Heart right ventricle (tissue), 16 donors: ENCODE measurements at regions not wholly inside any gene's neighbourhood (a gene's known extent, or its start where the extent isn't known, plus 50 kb on each side); places are given as distances from the start of the nearest gene placed in this dataset.

Source experiments
- ATAC-seq, 8 donors: fragments of 200-7000 bp; cut with Tn5 transposase; one replicate each; pipeline ENCODE4 v1.9.1; 2020; ENCODE audit warnings: mild to moderate bottlenecking in 8 of 8, moderate library complexity in 8 of 8, moderate number of reproducible peaks in 1 of 8
- DNase-seq, 2 donors: peaks; one replicate each; pipeline ENCODE4 v3.0.0-alpha.2; 2020
- H3K27ac ChIP-seq, 10 donors: fragments of 200-600 bp; sonication (generic) in 2 of 10; one replicate each; pipeline versions ENCODE4 v1.5.0 to v1.8.0; 2020 to 2022; ENCODE audit warnings: mild to moderate bottlenecking in 3 of 10
- H3K27me3 ChIP-seq, 7 donors: fragments of 200-600 bp; one replicate each; pipeline ENCODE4 v1.8.0; 2021 to 2022; ENCODE audit warnings: mild to moderate bottlenecking in 2 of 7
- H3K36me3 ChIP-seq, 9 donors: fragments of 200-600 bp; sonication (generic) in 1 of 9; one replicate each; pipeline versions ENCODE4 v1.5.0 to v1.8.0; 2020 to 2022; ENCODE audit warnings: mild to moderate bottlenecking in 2 of 9
- H3K4me1 ChIP-seq, 9 donors: fragments of 200-600 bp; sonication (generic) in 1 of 9; one replicate each; pipeline versions ENCODE4 v1.5.0 to v1.8.0; 2020 to 2022; ENCODE audit warnings: mild to moderate bottlenecking in 4 of 9
- H3K4me3 ChIP-seq, 10 donors: fragments of 200-600 bp; sonication (generic) in 2 of 10; one replicate each; pipeline versions ENCODE4 v1.5.0 to v1.8.0; 2020 to 2022; ENCODE audit warnings: mild to moderate bottlenecking in 7 of 10, moderate library complexity in 2 of 10
- H3K9me3 ChIP-seq, 11 donors: fragments of 200-600 bp in 10 of 11; sonication (generic) in 2 of 11; one replicate each; pipeline versions ENCODE4 v1.5.0 to v1.8.0; 2013 to 2022; ENCODE audit warnings: mild to moderate bottlenecking in 2 of 11, control low read depth in 1 of 11, moderate library complexity in 1 of 11
- CTCF ChIP-seq, 9 donors: fragments of 200-600 bp; sonication (generic) in 2 of 9; IDR thresholded peaks; one replicate each; pipeline versions ENCODE4 v1.5.0 to v1.8.0; 2021 to 2022; ENCODE audit warnings: antibody characterized with exemption in 9 of 9, mild to moderate bottlenecking in 5 of 9, moderate library complexity in 1 of 9
- WGBS, 2 donors: extraction: QIAGEN DNeasy Blood & Tissue Kit; methylation state at CpG; one replicate each; pipeline ENCODE4 v1.1.7; 2013; ENCODE audit warnings: inconsistent platforms in 1 of 2; 5-methylcytosine and 5-hydroxymethylcytosine counted together
- intact Hi-C, 10 donors: fragments of 100-400 bp; cut with DNase I; formaldehyde crosslinking; loops; one replicate each; pipeline versions ENCODE4 v1.11.1 to v1.14.2; 2022
- microRNA-seq, 2 donors: library from miRNA; unstranded; fragments of <30 nt; microRNA quantifications; one replicate each; pipeline ENCODE4 v1.2.0, GENCODE V29; 2021
- donor health status: Arrhythmogenic right ventricular cardiomyopathy.
- donor health status: ischemic (EF 13 %, LVEDD 7.1; RV severe dilation, severe dysfunction).
- donor health status: healthy with polysubstance abuse.
- donor health status: DM: no; HTN: yes; CAD: no.
- donor health status: DM: no; HTN: no; CAD: no.
- donor health status: ischemic (EF 25% LVEDD 6.9; RV normal size, moderate dysfunction).
- donor health status: ischemic (EF 25% LVEDD 5.7; RV mildly dilated, moderate dysfunction).
- donor health status: healthy.
- donor health status: DM: yes; HTN: yes; CAD: no.
- donor health status: Ischemic cardiomyopathy.
- donor health status: ischemic (EF 35%, LVEDD 5.7; RV mildly dilated, moderate dysfunction).
- donor health status: nonischemic (EF 11% LVEDD 7.7; RV severe dilation, severe dysfunction).
- donor health status: DM: yes; HTN: yes; CAD: no.
- donor health status: PGD.
- donor health status: ischemic (EF 29% LVEDD 5.4; RV normal size, mild dysfunction).
- donor health status: nonischemic (EF 23%, LVEDD 6.1; RV moderate dilation, normal function).

DNA sequence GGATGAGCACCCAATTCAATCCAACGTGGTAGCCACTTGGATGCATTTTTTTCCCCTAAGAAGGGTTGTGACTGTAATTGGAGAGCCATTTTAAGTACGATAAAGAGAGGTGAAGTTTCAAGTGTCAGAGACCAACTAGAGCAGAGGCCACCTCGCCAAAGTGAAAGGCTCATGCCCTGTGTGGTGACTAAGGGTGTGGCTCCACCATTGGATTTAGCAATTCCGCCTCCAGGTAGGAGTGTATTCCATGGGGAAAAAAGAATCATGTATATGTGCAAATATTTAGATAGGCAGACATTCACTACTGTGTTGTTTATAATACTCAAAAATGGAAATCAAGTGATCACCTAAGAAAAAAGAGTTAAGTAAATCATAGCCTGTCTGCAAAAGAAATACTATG is 53.1 kb upstream of the S1PR3 start:
- ATAC-seq: no peak
- Histone ChIP-seq H3K27me3 (no peaks in the 10 kb centered on the region), H3K4me3 (no peak overlapping the region), H3K9me3 (peaks cover 0 to 2% (median 0%) of the 10 kb centered on the region in 11 donors), H3K27ac (no peak overlapping the region), H3K36me3 (no peaks in the 10 kb centered on the region), H3K4me1 (peaks cover 0 to 15% (median 0%) of the 10 kb centered on the region in 9 donors)
- TF ChIP-seq CTCF (IDR thresholded peaks at IDR 0.05): no peak
- WGBS, 2 donors: 85 to 86% methylated on average over 4 of the region's 4 CpGs
- DNase-seq: no peak
- intact Hi-C loops: loop anchor here in 1 of 10 donors (5.0 kb wide), 1 partner anchor 49 kb away; no protein-coding TSS in a partner anchor

Small RNA genes lying in the stretch of these regions (microRNA-seq; reads per million reads assigned to microRNA genes)
- gene MIR4289: 0 reads per million in 2 donors
